Mucosa of descending colon (tissue), 3 donors: ENCODE measurements at regions not wholly inside any gene's neighbourhood (a gene's known extent, or its start where the extent isn't known, plus 50 kb on each side); places are given as distances from the start of the nearest gene placed in this dataset.

Source experiments
- ATAC-seq: fragments of 200-7000 bp; cut with Tn5 transposase; one replicate; pipeline ENCODE4 v1.9.1; 2020; ENCODE audit warnings: mild to moderate bottlenecking, moderate library complexity
- DNase-seq, 3 donors: peaks; one replicate each; pipeline ENCODE4 v3.0.0-alpha.2; 2020
- H3K36me3 ChIP-seq: fragments of 200-600 bp; one replicate; pipeline ENCODE4 v1.8.0; 2021; ENCODE audit warnings: low read depth, mild to moderate bottlenecking
- H3K4me1 ChIP-seq: fragments of 200-600 bp; one replicate; pipeline ENCODE4 v1.8.0; 2021; ENCODE audit warnings: low read depth, mild to moderate bottlenecking
- H3K4me3 ChIP-seq: fragments of 200-600 bp; one replicate; pipeline ENCODE4 v1.8.0; 2021; ENCODE audit warnings: mild to moderate bottlenecking
- H3K9me3 ChIP-seq: fragments of 200-600 bp; one replicate; pipeline ENCODE4 v1.8.0; 2021; ENCODE audit warnings: mild to moderate bottlenecking
- intact Hi-C, 2 donors: fragments of 100-400 bp; cut with DNase I in 1 of 2; cut with micrococcal nuclease in 1 of 2; formaldehyde crosslinking; loops; one replicate each; pipeline versions ENCODE4 v1.11.0 to v1.11.1; 2022; cut with DNase I, micrococcal nuclease
- TF ChIP-seq, protein P1 (sequence below): fragments of 200-600 bp; IDR thresholded peaks from one replicate; pipeline ENCODE4 v1.8.0; 2022; ENCODE audit warnings: antibody characterized with exemption, mild to moderate bottlenecking
- donor health status: DM: no; HTN: no; CAD: no; lungs with moderate emphysema.
- donor health status: DM: no; HTN: no; CAD: no.
- donor health status: DM: no; HTN: yes; CAD: no.

DNA sequence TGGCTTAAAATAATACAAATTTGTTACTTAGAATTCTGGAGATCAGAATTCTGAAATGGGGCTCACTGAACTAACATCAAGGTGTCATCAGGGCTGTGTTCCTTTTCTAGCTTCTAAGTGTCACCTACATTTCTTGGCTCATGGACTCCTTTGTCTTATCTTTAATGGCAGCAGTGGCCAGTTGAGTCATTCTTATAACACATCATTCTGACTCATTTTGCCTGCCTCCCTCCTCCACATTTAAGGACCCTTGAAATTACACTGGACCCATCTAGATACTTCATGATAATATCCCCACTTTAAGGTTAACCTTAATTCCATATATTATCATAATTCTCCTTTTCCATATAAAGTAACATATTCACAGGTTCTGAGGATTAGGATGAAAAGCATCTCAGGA, 215.9 kb downstream of the GUCY2F start:
- Histone ChIP-seq H3K9me3 (no peaks in the 10 kb centered on the region), H3K36me3 (no peaks in the 10 kb centered on the region), H3K4me3 (no peak overlapping the region), H3K4me1 (no peaks in the 10 kb centered on the region)
- intact Hi-C loops, result no loop called here
- ATAC-seq (no peak), DNase-seq (no peak)
- TF ChIP-seq, protein P1, sequence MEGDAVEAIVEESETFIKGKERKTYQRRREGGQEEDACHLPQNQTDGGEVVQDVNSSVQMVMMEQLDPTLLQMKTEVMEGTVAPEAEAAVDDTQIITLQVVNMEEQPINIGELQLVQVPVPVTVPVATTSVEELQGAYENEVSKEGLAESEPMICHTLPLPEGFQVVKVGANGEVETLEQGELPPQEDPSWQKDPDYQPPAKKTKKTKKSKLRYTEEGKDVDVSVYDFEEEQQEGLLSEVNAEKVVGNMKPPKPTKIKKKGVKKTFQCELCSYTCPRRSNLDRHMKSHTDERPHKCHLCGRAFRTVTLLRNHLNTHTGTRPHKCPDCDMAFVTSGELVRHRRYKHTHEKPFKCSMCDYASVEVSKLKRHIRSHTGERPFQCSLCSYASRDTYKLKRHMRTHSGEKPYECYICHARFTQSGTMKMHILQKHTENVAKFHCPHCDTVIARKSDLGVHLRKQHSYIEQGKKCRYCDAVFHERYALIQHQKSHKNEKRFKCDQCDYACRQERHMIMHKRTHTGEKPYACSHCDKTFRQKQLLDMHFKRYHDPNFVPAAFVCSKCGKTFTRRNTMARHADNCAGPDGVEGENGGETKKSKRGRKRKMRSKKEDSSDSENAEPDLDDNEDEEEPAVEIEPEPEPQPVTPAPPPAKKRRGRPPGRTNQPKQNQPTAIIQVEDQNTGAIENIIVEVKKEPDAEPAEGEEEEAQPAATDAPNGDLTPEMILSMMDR, result no peak

DNA sequence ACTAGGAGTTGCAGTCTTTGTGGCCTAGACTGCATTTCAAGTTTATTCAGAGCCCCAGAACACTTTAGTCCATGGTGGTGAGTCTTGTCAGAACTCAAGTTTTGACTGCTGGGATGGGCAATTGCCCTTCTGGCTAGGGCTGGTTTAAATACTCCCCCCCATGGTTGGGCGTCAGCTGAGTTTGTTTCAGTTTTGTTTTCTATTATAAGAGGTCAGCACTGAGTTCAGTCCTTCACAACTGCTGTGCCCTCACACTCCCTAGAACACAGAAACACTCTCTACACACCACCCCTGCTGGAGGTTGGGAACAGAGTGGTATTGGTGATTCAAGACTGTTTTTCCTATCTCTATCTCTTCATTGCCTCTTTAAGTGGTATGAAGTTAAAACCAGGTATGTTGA, 217.0 kb downstream of the GUCY2F start:
- TF ChIP-seq, protein P1, result no peak
- no peaks in the 10 kb centered on the region for H3K9me3 ChIP-seq
- intact Hi-C loops, result no loop called here
- no peak overlapping the region for H3K4me3 ChIP-seq
- H3K36me3 ChIP-seq, result no peaks in the 10 kb centered on the region
- DNase-seq (no peak), ATAC-seq (no peak)
- no peaks in the 10 kb centered on the region for H3K4me1 ChIP-seq

DNA sequence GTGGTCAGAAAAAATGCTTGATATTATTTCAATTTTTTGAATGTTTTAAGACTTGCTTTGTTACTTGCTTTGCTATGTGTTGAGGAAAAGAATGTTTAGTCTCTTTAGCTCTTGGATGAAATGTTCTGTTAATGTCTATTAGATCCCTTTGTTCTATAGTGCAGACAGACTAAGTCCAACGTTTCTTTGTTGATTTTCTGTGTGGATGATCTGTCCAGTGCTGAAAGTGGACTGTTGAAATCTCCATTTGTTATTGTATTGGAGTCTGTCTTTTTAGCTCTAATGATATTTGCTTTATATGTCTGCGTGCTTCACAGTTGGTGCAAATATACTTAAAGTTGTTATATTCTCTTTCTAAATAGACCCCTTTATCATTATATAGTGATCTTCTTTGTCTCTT, 220.6 kb downstream of the GUCY2F start:
- no peak overlapping the region for H3K4me3 ChIP-seq
- intact Hi-C loops, result no loop called here
- TF ChIP-seq, protein P1, result no peak
- no peaks in the 10 kb centered on the region for H3K36me3 ChIP-seq
- no peak for ATAC-seq
- no peaks in the 10 kb centered on the region for H3K9me3 ChIP-seq
- no peaks in the 10 kb centered on the region for H3K4me1 ChIP-seq
- DNase-seq, result no peak

DNA sequence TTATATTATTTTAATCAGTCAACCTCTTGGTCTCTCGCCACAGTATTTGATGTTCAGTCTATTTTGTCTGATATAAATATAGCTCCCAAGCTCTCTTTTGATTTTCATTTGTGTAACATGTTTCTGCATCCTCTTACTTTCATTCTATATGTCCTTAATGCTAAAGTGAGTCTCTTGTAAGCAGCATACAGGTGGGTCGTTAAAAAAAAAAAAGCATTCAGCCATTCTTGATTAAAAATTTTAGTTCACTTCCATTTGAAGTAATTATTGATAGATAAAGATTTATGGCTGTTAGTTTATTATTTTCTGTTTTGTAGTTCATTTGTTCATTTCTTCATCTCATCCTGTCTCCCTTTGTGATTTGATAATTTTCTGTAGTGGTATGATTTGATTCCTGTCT, 229.1 kb downstream of the GUCY2F start:
- Histone ChIP-seq H3K36me3 (no peaks in the 10 kb centered on the region), H3K4me1 (no peaks in the 10 kb centered on the region), H3K9me3 (no peaks in the 10 kb centered on the region), H3K4me3 (no peak overlapping the region)
- TF ChIP-seq, protein P1, result no peak
- DNase-seq (no peak), ATAC-seq (no peak)
- intact Hi-C loops, result no loop called here

DNA sequence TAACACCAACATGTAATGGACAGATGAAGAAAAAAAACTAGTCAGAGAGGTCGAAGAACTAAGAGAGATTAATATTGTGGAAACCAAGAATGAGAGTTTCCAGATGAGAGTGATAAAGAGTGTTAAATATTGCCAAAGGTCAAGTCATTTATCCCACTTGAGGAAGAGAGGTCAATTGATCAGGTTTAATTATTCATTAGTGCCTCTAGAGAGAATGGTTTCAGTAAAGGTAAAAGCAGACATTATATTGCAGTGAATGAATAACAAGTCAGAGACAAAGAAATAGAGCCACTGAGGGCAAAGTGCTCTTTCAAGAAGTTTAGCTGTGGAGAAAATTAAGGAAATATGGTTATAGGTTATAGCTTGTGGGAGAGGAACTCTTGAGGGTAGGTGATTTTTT, 263.1 kb downstream of the GUCY2F start:
- no peaks in the 10 kb centered on the region for H3K4me1 ChIP-seq
- H3K36me3 ChIP-seq, result no peaks in the 10 kb centered on the region
- no peak for ATAC-seq
- H3K4me3 ChIP-seq, result no peak overlapping the region
- intact Hi-C loops, result no loop called here
- TF ChIP-seq, protein P1, result no peak
- DNase-seq, result no peak
- no peaks in the 10 kb centered on the region for H3K9me3 ChIP-seq

DNA sequence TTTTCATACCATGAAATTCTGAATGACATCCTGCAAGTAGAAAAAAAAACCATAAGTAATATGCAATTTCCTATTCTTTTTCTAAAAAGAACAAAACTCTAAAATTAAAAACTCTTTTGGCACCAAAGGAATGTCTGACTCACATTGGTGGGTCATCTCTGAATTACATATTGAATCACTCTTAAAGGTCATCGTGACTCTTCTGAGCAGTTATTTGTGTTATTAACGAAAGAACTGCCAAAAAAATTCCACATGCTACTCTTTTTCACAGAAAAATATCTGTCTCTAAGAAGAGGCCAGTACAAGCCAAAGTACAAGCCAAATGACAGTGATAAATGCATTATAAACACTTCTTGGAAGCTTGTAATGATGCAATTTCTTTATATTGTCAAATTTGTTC, 282.2 kb downstream of the GUCY2F start:
- intact Hi-C loops, result no loop called here
- ATAC-seq (no peak), DNase-seq (no peak)
- no peaks in the 10 kb centered on the region for H3K36me3 ChIP-seq
- no peak overlapping the region for H3K4me3 ChIP-seq
- TF ChIP-seq, protein P1, result no peak
- no peaks in the 10 kb centered on the region for H3K4me1 ChIP-seq
- H3K9me3 ChIP-seq, result no peaks in the 10 kb centered on the region
